ENCODE measurements at regions not wholly inside any gene's neighbourhood (a gene's known extent, or its start where the extent isn't known, plus 50 kb on each side); places are given as distances from the start of the nearest gene placed in this dataset.
"Not testable (repeated sequence)": the region's sequence is repeated elsewhere in the genome, so short reads cannot be mapped to it uniquely, and the experiment has no call there.

DNA sequence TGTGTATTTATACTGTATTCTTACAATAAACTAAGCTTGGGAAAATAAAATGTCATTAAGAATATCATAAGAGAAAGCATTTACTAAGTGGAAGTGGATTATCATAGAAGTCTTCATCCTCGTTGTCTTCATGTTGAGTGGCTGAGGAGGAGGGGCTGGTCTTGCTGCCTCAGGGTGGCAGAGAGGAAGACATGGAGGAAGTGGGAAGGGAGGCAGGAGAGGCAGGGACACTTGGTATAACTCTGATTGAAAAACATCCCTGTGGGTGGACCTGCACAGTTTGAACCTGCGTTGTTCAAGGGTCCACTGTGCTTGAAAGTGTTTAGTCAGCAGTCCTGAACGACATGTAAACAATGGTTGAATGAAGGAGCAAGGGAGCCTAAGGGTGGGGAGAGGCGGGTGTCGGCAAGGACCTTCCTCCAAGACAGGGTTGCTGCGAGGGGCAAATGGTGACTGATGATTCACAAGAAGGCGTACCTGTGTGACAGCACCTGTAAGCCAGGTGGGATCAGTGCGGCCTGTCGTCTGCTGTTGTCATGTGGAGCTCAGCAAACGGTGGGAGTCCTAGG is 103.8 kb upstream of the KLF13 start:
- H3K36me3 ChIP-seq, result no peaks in the 10 kb centered on the region
- 67 to 70% methylated on average over 10 of the region's 10 CpGs for WGBS, 2 donors
- H3K4me1 ChIP-seq, result peaks cover 0 to 11% (median 5%) of the 10 kb centered on the region in 4 donors
- H3K27me3 ChIP-seq, result no peaks in the 10 kb centered on the region
- intact Hi-C loops (cut with DNase I), result no loop called here
- no peak for DNase-seq
- no peaks in the 10 kb centered on the region for H3K9me3 ChIP-seq
- no peak overlapping the region for H3K4me3 ChIP-seq
- H3K27ac ChIP-seq, result no peak overlapping the region
- no peak for TF ChIP-seq POLR2A (IDR thresholded peaks at IDR 0.05)
- no peak for TF ChIP-seq POLR2AphosphoS5 (IDR thresholded peaks at IDR 0.05)
- TF ChIP-seq, protein P1, sequence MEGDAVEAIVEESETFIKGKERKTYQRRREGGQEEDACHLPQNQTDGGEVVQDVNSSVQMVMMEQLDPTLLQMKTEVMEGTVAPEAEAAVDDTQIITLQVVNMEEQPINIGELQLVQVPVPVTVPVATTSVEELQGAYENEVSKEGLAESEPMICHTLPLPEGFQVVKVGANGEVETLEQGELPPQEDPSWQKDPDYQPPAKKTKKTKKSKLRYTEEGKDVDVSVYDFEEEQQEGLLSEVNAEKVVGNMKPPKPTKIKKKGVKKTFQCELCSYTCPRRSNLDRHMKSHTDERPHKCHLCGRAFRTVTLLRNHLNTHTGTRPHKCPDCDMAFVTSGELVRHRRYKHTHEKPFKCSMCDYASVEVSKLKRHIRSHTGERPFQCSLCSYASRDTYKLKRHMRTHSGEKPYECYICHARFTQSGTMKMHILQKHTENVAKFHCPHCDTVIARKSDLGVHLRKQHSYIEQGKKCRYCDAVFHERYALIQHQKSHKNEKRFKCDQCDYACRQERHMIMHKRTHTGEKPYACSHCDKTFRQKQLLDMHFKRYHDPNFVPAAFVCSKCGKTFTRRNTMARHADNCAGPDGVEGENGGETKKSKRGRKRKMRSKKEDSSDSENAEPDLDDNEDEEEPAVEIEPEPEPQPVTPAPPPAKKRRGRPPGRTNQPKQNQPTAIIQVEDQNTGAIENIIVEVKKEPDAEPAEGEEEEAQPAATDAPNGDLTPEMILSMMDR (IDR thresholded peaks at IDR 0.05), result no peak
- no peak for TF ChIP-seq EP300 (IDR thresholded peaks at IDR 0.05)

DNA sequence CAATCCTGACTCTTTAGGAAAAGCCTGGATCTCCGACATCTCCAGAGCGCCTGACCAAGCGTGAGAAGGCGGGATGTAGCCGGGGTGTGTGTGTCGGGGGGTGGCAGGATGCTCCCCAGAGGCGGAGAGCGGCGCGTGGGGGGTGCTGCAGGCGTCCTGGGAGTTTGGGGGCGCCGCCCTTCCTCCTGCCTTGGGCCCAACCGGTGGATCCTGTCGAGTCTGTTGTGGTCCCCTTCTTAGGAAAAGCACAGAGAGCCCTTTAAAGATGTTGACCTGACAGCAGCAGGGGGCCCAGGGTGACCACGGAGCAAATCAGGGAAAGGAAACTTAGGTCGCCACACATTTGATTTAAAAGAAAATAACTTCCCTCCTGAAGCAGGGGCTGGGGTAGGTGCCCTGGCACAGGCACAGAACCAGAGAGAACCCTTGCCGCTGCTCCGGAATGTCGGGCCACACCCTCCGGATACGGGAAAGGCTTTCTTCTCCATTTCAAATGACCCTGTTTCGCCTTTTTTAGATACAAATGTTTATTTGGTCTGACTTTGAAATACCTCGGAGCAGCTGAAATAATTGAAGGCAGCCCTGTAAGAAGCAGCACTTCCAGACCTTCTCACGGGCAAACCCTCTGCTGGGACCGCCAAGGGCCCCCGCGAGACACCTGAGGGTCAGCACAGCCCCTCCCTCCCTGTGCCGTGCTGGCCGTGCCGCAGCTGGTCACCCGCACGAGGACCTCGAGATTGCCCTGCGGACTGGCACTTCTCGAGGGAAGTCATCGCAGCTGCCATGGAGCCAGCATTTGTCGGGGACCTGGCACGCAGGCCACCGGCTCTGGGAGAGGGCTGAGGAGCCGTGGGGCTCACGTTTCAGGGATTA is 102.9 kb upstream of the KLF13 start:
- no peak for TF ChIP-seq POLR2A (IDR thresholded peaks at IDR 0.05)
- TF ChIP-seq EP300 (IDR thresholded peaks at IDR 0.05), result no peak
- no peak for TF ChIP-seq POLR2AphosphoS5 (IDR thresholded peaks at IDR 0.05)
- TF ChIP-seq, protein P1 (IDR thresholded peaks at IDR 0.05), result no peak
- H3K9me3 ChIP-seq, result no peaks in the 10 kb centered on the region
- H3K36me3 ChIP-seq, result no peaks in the 10 kb centered on the region
- DNase-seq, result no peak
- WGBS, 2 donors, result 73 to 74% methylated on average over 42 of the region's 42 CpGs
- intact Hi-C loops (cut with DNase I), result no loop called here
- H3K4me1 ChIP-seq, result peaks cover 0 to 11% (median 5%) of the 10 kb centered on the region in 4 donors
- peak overlapping the region in 2 of 4 donors; percentile 5 to 11 for H3K4me3 ChIP-seq
- H3K27me3 ChIP-seq, result no peaks in the 10 kb centered on the region
- peak overlapping the region in 1 of 4 donors; percentile 32 for H3K27ac ChIP-seq

GRCh38 chr15:31224661-31225060 is 102.0 kb upstream of the KLF13 start:
- WGBS, 2 donors, result 55 to 72% methylated on average over 4 of the region's 4 CpGs
- DNase-seq; H3K27me3 ChIP-seq; intact Hi-C loops (cut with DNase I); H3K27ac ChIP-seq; H3K4me3 ChIP-seq; H3K36me3 ChIP-seq; H3K9me3 ChIP-seq: not testable (repeated sequence)
- H3K4me1 ChIP-seq, result peaks cover 0 to 11% (median 5%) of the 10 kb centered on the region in 4 donors

- Histone ChIP-seq H3K27ac (no peak overlapping the region), H3K27me3 (no peaks in the 10 kb centered on the region), H3K9me3 (no peaks in the 10 kb centered on the region), H3K4me1 (peaks cover 0 to 11% (median 5%) of the 10 kb centered on the region in 4 donors), H3K36me3 (no peaks in the 10 kb centered on the region), H3K4me3 (no peak overlapping the region)
- no peak for DNase-seq
- TF ChIP-seq EP300 (IDR thresholded peaks at IDR 0.05) (no peak), POLR2AphosphoS5 (IDR thresholded peaks at IDR 0.05) (no peak), POLR2A (IDR thresholded peaks at IDR 0.05) (no peak)
- TF ChIP-seq, protein P1 (IDR thresholded peaks at IDR 0.05), result no peak
- 90 to 95% methylated on average over 18 of the region's 18 CpGs for WGBS, 2 donors
- intact Hi-C loops (cut with DNase I), result no loop called here
Observed at GRCh38 chr15:31225356-31225955, 101.2 kb upstream of the KLF13 start.

DNA sequence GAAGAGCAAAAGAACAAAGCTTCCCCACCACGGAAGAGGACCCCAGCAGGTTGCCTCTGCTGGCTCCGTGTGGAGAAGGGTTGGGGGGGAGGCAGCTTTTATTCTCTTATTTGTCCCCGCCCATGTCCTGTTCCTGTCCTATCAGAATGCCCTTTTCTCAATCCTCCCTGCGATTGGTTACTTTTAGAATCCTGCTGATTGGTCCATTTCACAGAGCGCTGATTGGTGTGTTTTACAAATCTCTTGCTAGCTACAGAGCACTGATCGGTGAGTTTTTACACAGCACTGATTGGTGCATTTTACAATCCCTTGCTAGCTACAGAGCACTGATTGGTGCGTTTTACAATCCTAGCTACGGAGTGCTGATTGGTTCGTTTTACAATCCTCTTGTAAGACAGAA is 100.6 kb upstream of the KLF13 start:
- WGBS, 2 donors, result 97 to 99% methylated on average over 9 of the region's 9 CpGs
- no peaks in the 10 kb centered on the region for H3K27me3 ChIP-seq
- TF ChIP-seq EP300 (IDR thresholded peaks at IDR 0.05), result no peak
- TF ChIP-seq, protein P1 (IDR thresholded peaks at IDR 0.05), result no peak
- TF ChIP-seq POLR2A (IDR thresholded peaks at IDR 0.05), result no peak
- TF ChIP-seq POLR2AphosphoS5 (IDR thresholded peaks at IDR 0.05), result no peak
- no peak for DNase-seq
- peaks cover 0 to 11% (median 5%) of the 10 kb centered on the region in 4 donors for H3K4me1 ChIP-seq
- intact Hi-C loops (cut with DNase I), result no loop called here
- no peaks in the 10 kb centered on the region for H3K36me3 ChIP-seq
- H3K4me3 ChIP-seq, result no peak overlapping the region
- no peak overlapping the region for H3K27ac ChIP-seq
- H3K9me3 ChIP-seq, result no peaks in the 10 kb centered on the region

Measured in sigmoid colon (tissue), 6 donors.